ENCODE measurements at regions not wholly inside any gene's neighbourhood (a gene's known extent, or its start where the extent isn't known, plus 50 kb on each side); places are given as distances from the start of the nearest gene placed in this dataset.

DNA sequence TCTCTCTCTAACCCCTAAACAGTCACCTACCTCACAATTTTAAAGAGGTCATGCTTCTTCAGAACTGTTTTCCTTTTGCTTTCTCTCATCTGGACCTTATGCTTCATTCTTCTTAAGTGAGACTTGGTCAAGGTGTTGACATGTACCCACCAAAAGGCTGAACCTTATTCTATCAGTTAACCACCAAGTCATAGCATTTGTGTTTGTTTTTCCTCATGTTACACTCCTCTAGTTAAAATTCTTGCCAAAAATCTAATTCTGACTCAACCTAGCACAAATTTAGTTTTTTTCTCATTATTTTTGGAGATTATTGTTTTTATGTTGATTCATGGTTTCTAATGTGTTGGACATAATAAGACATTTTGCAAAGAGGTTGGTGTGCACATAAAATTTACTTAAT, 578.6 kb downstream of the SLC16A7 start:
- TF ChIP-seq, protein P1, sequence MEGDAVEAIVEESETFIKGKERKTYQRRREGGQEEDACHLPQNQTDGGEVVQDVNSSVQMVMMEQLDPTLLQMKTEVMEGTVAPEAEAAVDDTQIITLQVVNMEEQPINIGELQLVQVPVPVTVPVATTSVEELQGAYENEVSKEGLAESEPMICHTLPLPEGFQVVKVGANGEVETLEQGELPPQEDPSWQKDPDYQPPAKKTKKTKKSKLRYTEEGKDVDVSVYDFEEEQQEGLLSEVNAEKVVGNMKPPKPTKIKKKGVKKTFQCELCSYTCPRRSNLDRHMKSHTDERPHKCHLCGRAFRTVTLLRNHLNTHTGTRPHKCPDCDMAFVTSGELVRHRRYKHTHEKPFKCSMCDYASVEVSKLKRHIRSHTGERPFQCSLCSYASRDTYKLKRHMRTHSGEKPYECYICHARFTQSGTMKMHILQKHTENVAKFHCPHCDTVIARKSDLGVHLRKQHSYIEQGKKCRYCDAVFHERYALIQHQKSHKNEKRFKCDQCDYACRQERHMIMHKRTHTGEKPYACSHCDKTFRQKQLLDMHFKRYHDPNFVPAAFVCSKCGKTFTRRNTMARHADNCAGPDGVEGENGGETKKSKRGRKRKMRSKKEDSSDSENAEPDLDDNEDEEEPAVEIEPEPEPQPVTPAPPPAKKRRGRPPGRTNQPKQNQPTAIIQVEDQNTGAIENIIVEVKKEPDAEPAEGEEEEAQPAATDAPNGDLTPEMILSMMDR (IDR thresholded peaks at IDR 0.05), result no peak
- no peak for TF ChIP-seq POLR2A (IDR thresholded peaks at IDR 0.05)

All from right lobe of liver (tissue), 4 donors.